HepG2 (cell line): ENCODE measurements at regions not wholly inside any gene's neighbourhood (a gene's known extent, or its start where the extent isn't known, plus 50 kb on each side); places are given as distances from the start of the nearest gene placed in this dataset.

ENCODE experiments used
- ATAC-seq: fragments of 200-7000 bp; cut with Tn5 transposase; 3 replicates; pipeline ENCODE4 v1.9.1; 2020; ENCODE audit warnings: mild to moderate bottlenecking, moderate library complexity
- BruUV-seq: library from RNA; stranded (reverse); fragments of 400-500 nt; replicated peaks from 2 replicates; lab custom pipeline; 2021; lab: Mats Ljungman, UMichigan
- CTCF ChIA-PET: fragments of 300-600 bp; formaldehyde crosslinking; extraction: SDS; loops from one replicate; lab custom pipeline; 2021; ENCODE audit warnings: low total read pairs, inconsistent platforms, low intra/inter-chr PET ratio; lab: Yijun Ruan, JAX
- POLR2A ChIA-PET: fragments of 350-600 bp; sonication (Branson Sonifier 250); formaldehyde crosslinking; loops from one replicate; lab custom pipeline; 2020; ENCODE audit warnings: antibody characterized with exemption, inconsistent platforms; lab: Yijun Ruan, JAX
- DNase-seq: peaks from one replicate; pipeline ENCODE4 v3.0.0-alpha.2; 2015; ENCODE audit warnings: low spot score
- FAIRE-seq: peaks from 3 replicates; lab custom pipeline; 2011; peaks lifted over from hg19 to GRCh38; lab: Jason Lieb, UNC
- H2AFZ ChIP-seq: one replicate; pipeline ENCODE4 v1.6.1; 2011; ENCODE audit warnings: low read length, inconsistent platforms
- H3K27ac ChIP-seq: fragments of 300-600 bp; 3 replicates; pipeline ENCODE4 v1.8.0; 2011; ENCODE audit warnings: mixed run types, mild to moderate bottlenecking, mixed read lengths, low read length, inconsistent platforms; ENCODE audit not compliant: insufficient read depth; ENCODE audit errors: extremely low read length
- H3K27me3 ChIP-seq, 2 experiments: fragments of 200-600 bp in 1 of 2; 2 replicates in 1 of 2; 3 replicates in 1 of 2; pipeline versions ENCODE4 v1.6.0 to v1.8.0; 2011; ENCODE audit warnings: low read length in 2 of 2, mild to moderate bottlenecking in 2 of 2, moderate library complexity in 2 of 2, inconsistent platforms in 1 of 2; ENCODE audit not compliant: insufficient read depth in 2 of 2, control insufficient read depth in 1 of 2
- H3K36me3 ChIP-seq, 2 experiments: fragments of 200-600 bp in 1 of 2; replicated peaks in 1 of 2; 2 replicates in 1 of 2; 3 replicates in 1 of 2; pipeline versions ENCODE4 v1.5.1 to v1.8.0; 2011; ENCODE audit warnings: low read length in 2 of 2, inconsistent platforms in 1 of 2; ENCODE audit not compliant: insufficient read depth in 2 of 2, control insufficient read depth in 1 of 2
- H3K4me1 ChIP-seq: 2 replicates; pipeline ENCODE4 v1.5.1; 2012; ENCODE audit warnings: low read length, inconsistent platforms; ENCODE audit not compliant: insufficient read depth
- H3K4me2 ChIP-seq: 2 replicates; pipeline ENCODE4 v1.6.0; 2011; ENCODE audit warnings: low read depth, low read length, inconsistent platforms
- H3K4me3 ChIP-seq, 3 experiments: fragments of 200-600 bp in 1 of 3; sonication (generic), shearing (Covaris generic) in 1 of 3; replicated peaks in 1 of 3; 2 replicates each; pipeline ENCODE4 v1.5.1; 2011 to 2016; ENCODE audit warnings: low read length in 3 of 3, inconsistent platforms in 2 of 3, low read depth in 2 of 3, mild to moderate bottlenecking in 2 of 3, control low read depth in 1 of 3, mixed read lengths in 1 of 3; ENCODE audit not compliant: insufficient read depth in 1 of 3
- H3K79me2 ChIP-seq: one replicate; pipeline ENCODE4 v1.6.1; 2011; ENCODE audit warnings: low read length, inconsistent platforms; ENCODE audit not compliant: insufficient read depth
- H3K9ac ChIP-seq: 2 replicates; pipeline ENCODE4 v1.6.0; 2011; ENCODE audit warnings: mild to moderate bottlenecking, low read depth, low read length, inconsistent platforms; ENCODE audit not compliant: insufficient read depth
- H3K9me3 ChIP-seq: 2 replicates; pipeline ENCODE4 v1.5.1; 2012; ENCODE audit warnings: mild to moderate bottlenecking, low read length
- H4K20me1 ChIP-seq: 2 replicates; pipeline ENCODE4 v1.6.0; 2011; ENCODE audit warnings: inconsistent platforms, mild to moderate bottlenecking, low read length, moderate library complexity; ENCODE audit not compliant: insufficient read depth
- GTF2F1 ChIP-seq: fragments of 150-350 bp; IDR thresholded peaks from 2 replicates; pipeline ENCODE4 v1.6.1; 2014; ENCODE audit warnings: low read length
- IKZF4 ChIP-seq: sonication (generic); formaldehyde crosslinking; IDR thresholded peaks from 2 replicates; pipeline ENCODE4 v1.5.1; 2020; ENCODE audit warnings: borderline replicate concordance, mild to moderate bottlenecking, low read depth, missing genetic modification reagents; ENCODE audit errors: not compliant biosample characterization
- MAFK ChIP-seq, 2 experiments: IDR thresholded peaks in 1 of 2; conservative IDR thresholded peaks in 1 of 2; 2 replicates each; pipeline ENCODE4 v1.6.1; 2011; ENCODE audit warnings: improper control_type of control experiment in 2 of 2, low read length in 2 of 2
- ZMYM2 ChIP-seq: sonication (generic); formaldehyde crosslinking; IDR thresholded peaks from 2 replicates; pipeline ENCODE4 v1.8.0; 2022; ENCODE audit warnings: mild to moderate bottlenecking, missing genetic modification reagents
- ZNF317 ChIP-seq: sonication (generic); formaldehyde crosslinking; IDR thresholded peaks from 2 replicates; pipeline ENCODE4 v1.5.0; 2020; ENCODE audit warnings: mild to moderate bottlenecking, missing genetic modification reagents
- ZNF569 ChIP-seq: sonication (generic); formaldehyde crosslinking; IDR thresholded peaks from 2 replicates; pipeline ENCODE4 v1.5.0; 2020; ENCODE audit warnings: mild to moderate bottlenecking, missing genetic modification reagents, moderate library complexity, borderline replicate concordance
- ZNF703 ChIP-seq: sonication (generic); formaldehyde crosslinking; IDR thresholded peaks from 2 replicates; pipeline ENCODE4 v1.5.1; 2020; ENCODE audit warnings: missing genetic modification reagents, mild to moderate bottlenecking, moderate library complexity, borderline replicate concordance
- ZNF773 ChIP-seq: sonication (generic); formaldehyde crosslinking; IDR thresholded peaks from 2 replicates; pipeline ENCODE4 v1.4.0; 2020; ENCODE audit warnings: missing genetic modification reagents, borderline replicate concordance
- WGBS: methylation state at CpG from one replicate; pipeline ENCODE4 v1.1.6; 2017; ENCODE audit warnings: low lambda C conversion rate; 5-methylcytosine and 5-hydroxymethylcytosine counted together
- in situ Hi-C: cut with HindIII; loops from 2 replicates; pipeline ENCODE4 v1.10.0; 2017; ENCODE audit warnings: low pct_unique_long_range_greater_than_20kb; ENCODE audit not compliant: extremely low pct_ligation_motif_present
- intact Hi-C: fragments of 100-400 bp; cut with micrococcal nuclease; formaldehyde crosslinking; loops from one replicate; pipeline ENCODE4 v1.10.0; 2022; ENCODE audit not compliant: unreplicated experiment
- TF ChIP-seq, protein P1 (sequence below): sonication (generic); formaldehyde crosslinking; IDR thresholded peaks from 2 replicates; pipeline ENCODE4 v1.5.1; 2020; ENCODE audit warnings: missing genetic modification reagents, mild to moderate bottlenecking, borderline replicate concordance
- TF ChIP-seq, protein P2 (sequence below): sonication (generic); formaldehyde crosslinking; IDR thresholded peaks from 2 replicates; pipeline ENCODE4 v1.8.1; 2023; ENCODE audit warnings: mild to moderate bottlenecking, inconsistent platforms, moderate library complexity, missing genetic modification reagents, borderline replicate concordance

- no peak overlapping the region for H2AFZ ChIP-seq
- in situ Hi-C loops (no loop called here), intact Hi-C loops (no loop called here)
- H3K27me3 ChIP-seq = no peaks in the 10 kb centered on the region
- POLR2A ChIA-PET = no interaction called here
- H3K79me2 ChIP-seq = no peaks in the 10 kb centered on the region
- no TSS peak for BruUV-seq
- TF ChIP-seq ZNF773 = no peak
- TF ChIP-seq ZMYM2 (CRISPR knock-in tag) = no peak
- TF ChIP-seq ZNF317 (CRISPR knock-in tag) = no peak
- no peak for TF ChIP-seq ZNF703
- no peak for TF ChIP-seq GTF2F1
- no peak for TF ChIP-seq IKZF4 (CRISPR knock-in tag)
- TF ChIP-seq, protein P1, sequence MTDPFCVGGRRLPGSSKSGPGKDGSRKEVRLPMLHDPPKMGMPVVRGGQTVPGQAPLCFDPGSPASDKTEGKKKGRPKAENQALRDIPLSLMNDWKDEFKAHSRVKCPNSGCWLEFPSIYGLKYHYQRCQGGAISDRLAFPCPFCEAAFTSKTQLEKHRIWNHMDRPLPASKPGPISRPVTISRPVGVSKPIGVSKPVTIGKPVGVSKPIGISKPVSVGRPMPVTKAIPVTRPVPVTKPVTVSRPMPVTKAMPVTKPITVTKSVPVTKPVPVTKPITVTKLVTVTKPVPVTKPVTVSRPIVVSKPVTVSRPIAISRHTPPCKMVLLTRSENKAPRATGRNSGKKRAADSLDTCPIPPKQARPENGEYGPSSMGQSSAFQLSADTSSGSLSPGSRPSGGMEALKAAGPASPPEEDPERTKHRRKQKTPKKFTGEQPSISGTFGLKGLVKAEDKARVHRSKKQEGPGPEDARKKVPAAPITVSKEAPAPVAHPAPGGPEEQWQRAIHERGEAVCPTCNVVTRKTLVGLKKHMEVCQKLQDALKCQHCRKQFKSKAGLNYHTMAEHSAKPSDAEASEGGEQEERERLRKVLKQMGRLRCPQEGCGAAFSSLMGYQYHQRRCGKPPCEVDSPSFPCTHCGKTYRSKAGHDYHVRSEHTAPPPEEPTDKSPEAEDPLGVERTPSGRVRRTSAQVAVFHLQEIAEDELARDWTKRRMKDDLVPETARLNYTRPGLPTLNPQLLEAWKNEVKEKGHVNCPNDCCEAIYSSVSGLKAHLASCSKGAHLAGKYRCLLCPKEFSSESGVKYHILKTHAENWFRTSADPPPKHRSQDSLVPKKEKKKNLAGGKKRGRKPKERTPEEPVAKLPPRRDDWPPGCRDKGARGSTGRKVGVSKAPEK = no peak
- TF ChIP-seq, protein P2, sequence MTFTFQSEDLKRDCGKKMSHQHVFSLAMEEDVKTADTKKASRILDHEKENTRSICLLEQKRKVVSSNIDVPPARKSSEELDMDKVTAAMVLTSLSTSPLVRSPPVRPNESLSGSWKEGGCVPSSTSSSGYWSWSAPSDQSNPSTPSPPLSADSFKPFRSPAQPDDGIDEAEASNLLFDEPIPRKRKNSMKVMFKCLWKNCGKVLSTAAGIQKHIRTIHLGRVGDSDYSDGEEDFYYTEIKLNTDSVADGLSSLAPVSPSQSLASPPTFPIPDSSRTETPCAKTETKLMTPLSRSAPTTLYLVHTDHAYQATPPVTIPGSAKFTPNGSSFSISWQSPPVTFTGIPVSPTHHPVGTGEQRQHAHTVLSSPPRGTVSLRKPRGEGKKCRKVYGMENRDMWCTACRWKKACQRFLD (CRISPR knock-in tag) = no peak
- no peak for TF ChIP-seq MAFK (conservative IDR thresholded peaks at IDR 0.05 in 1 of 2, IDR thresholded peaks at IDR 0.05 in 1 of 2; ENCODE audit: low read length in 2 of 2)
- no peak for TF ChIP-seq ZNF569 (CRISPR knock-in tag)
- TF ChIP-seq, all 625 proteins: peak for 0
- Histone ChIP-seq H4K20me1 (no peaks in the 10 kb centered on the region), H3K27ac (no peak overlapping the region), H3K4me3 (no peak overlapping the region), H3K4me1 (no peaks in the 10 kb centered on the region), H3K9ac (no peak overlapping the region), H3K9me3 (no peaks in the 10 kb centered on the region), H3K36me3 (no peaks in the 10 kb centered on the region), H3K4me2 (no peak overlapping the region)
- FAIRE-seq = no peak
- CTCF ChIA-PET = no interaction called here
- 7% methylated on average over 2 of the region's 2 CpGs for WGBS
- no peak for ATAC-seq
- no peak for DNase-seq
Observed at GRCh38 chr12:89927226-89927698, 218.6 kb upstream of the ATP2B1 start.
